HCT116 (cell line): ENCODE measurements at regions not wholly inside any gene's neighbourhood (a gene's known extent, or its start where the extent isn't known, plus 50 kb on each side); places are given as distances from the start of the nearest gene placed in this dataset.

Experiments
- ATAC-seq: fragments of 200-7000 bp; cut with Tn5 transposase; 2 replicates; pipeline ENCODE4 v1.9.1; 2020; ENCODE audit warnings: mild to moderate bottlenecking, moderate library complexity
- BruUV-seq: library from RNA; stranded (reverse); fragments of 400-500 nt; replicated peaks from 2 replicates; lab custom pipeline; 2021; lab: Mats Ljungman, UMichigan
- CTCF ChIA-PET: fragments of 300-600 bp; sonication (Branson Sonifier 250); formaldehyde crosslinking; loops from one replicate; lab custom pipeline; 2021; ENCODE audit warnings: antibody characterized with exemption; lab: Charles Lee
- POLR2A ChIA-PET: fragments of 300-600, 350-600 bp; sonication (Branson Sonifier 250); formaldehyde crosslinking; loops from one replicate; lab custom pipeline; 2021; ENCODE audit warnings: antibody characterized with exemption; lab: Charles Lee
- RAD21 ChIA-PET, 2 experiments: fragments of 300-600 bp; sonication (Branson Sonifier 250); formaldehyde crosslinking; loops; one replicate each; lab custom pipeline; 2023; ENCODE audit warnings: low total read pairs in 2 of 2; ENCODE audit not compliant: uncharacterized antibody in 2 of 2, unreplicated experiment in 2 of 2, low non-redundant PET in 1 of 2; lab: Charles Lee
- DNase-seq: peaks from one replicate; pipeline ENCODE4 v3.0.0-alpha.2; 2010; ENCODE audit warnings: low read depth, low spot score
- H2AFZ ChIP-seq: fragments of 200-600 bp; shearing (Covaris generic), sonication (generic); 2 replicates; pipeline ENCODE4 v1.6.1; 2017; ENCODE audit warnings: low read depth, mixed run types, mixed read lengths, antibody characterized with exemption, low read length; ENCODE audit not compliant: poor library complexity, severe bottlenecking
- H3K27ac ChIP-seq: 2 replicates; pipeline ENCODE4 v1.5.1; 2012; ENCODE audit warnings: low read depth, low read length
- H3K27me3 ChIP-seq: fragments of 200-600 bp; sonication (generic); 2 replicates; pipeline ENCODE4 v1.6.1; 2016; ENCODE audit warnings: mixed run types, low read length, mixed read lengths; ENCODE audit not compliant: insufficient read depth
- H3K36me3 ChIP-seq, 2 experiments: fragments of 200-500 bp in 1 of 2; fragments of 200-600 bp in 1 of 2; sonication (Bioruptor generic) in 1 of 2; sonication (generic) in 1 of 2; 2 replicates each; pipeline versions ENCODE4 v1.5.1 to v1.6.1; 2014 to 2016; ENCODE audit warnings: low read length in 2 of 2, inconsistent platforms in 1 of 2, mixed read lengths in 1 of 2, mixed run types in 1 of 2; ENCODE audit not compliant: insufficient read depth in 2 of 2, control insufficient read depth in 1 of 2
- H3K4me1 ChIP-seq, 2 experiments: fragments of 200-600 bp in 1 of 2; sonication (generic) in 1 of 2; 2 replicates each; pipeline versions ENCODE4 v1.5.1 to v1.6.1; 2012 to 2017; ENCODE audit warnings: low read length in 2 of 2, inconsistent platforms in 1 of 2, mild to moderate bottlenecking in 1 of 2, mixed read lengths in 1 of 2, mixed run types in 1 of 2, moderate library complexity in 1 of 2; ENCODE audit not compliant: insufficient read depth in 2 of 2, control insufficient read depth in 1 of 2
- H3K4me2 ChIP-seq: fragments of 200-600 bp; sonication (generic); 2 replicates; pipeline ENCODE4 v1.6.1; 2017; ENCODE audit warnings: mixed run types, low read length, mixed read lengths
- H3K4me3 ChIP-seq, 2 experiments: fragments of 200-600 bp in 1 of 2; sonication (generic) in 1 of 2; replicated peaks in 1 of 2; 2 replicates each; pipeline ENCODE4 v1.5.1; 2011 to 2016; ENCODE audit warnings: low read length in 2 of 2, control low read depth in 1 of 2, low read depth in 1 of 2, mild to moderate bottlenecking in 1 of 2, mixed read lengths in 1 of 2, mixed run types in 1 of 2
- H3K79me2 ChIP-seq: fragments of 200-600 bp; sonication (generic); 2 replicates; pipeline ENCODE4 v1.6.1; 2017; ENCODE audit warnings: mild to moderate bottlenecking, mixed run types, low read length, moderate library complexity, mixed read lengths; ENCODE audit not compliant: insufficient read depth
- H3K9ac ChIP-seq: fragments of 200-600 bp; sonication (generic); 2 replicates; pipeline ENCODE4 v1.6.1; 2016; ENCODE audit warnings: low read length, mixed read lengths
- H3K9me2 ChIP-seq: fragments of 200-600 bp; sonication (generic), shearing (Covaris generic); 2 replicates; pipeline ENCODE4 v1.6.1; 2017; ENCODE audit warnings: mixed run types, mild to moderate bottlenecking, moderate library complexity; ENCODE audit not compliant: insufficient read depth
- H3K9me3 ChIP-seq, 2 experiments: fragments of 200-500 bp in 1 of 2; fragments of 200-600 bp in 1 of 2; sonication (Bioruptor generic) in 1 of 2; sonication (generic) in 1 of 2; 2 replicates each; pipeline ENCODE4 v1.6.1; 2014 to 2017; ENCODE audit warnings: low read length in 2 of 2, mixed read lengths in 2 of 2, inconsistent platforms in 1 of 2, low read depth in 1 of 2, mild to moderate bottlenecking in 1 of 2, mixed run types in 1 of 2, moderate library complexity in 1 of 2; ENCODE audit not compliant: control insufficient read depth in 1 of 2, insufficient read depth in 1 of 2
- H4K20me1 ChIP-seq: fragments of 200-600 bp; sonication (generic), shearing (Covaris generic); 2 replicates; pipeline ENCODE4 v1.6.1; 2017; ENCODE audit warnings: mixed run types, mild to moderate bottlenecking, moderate library complexity; ENCODE audit not compliant: insufficient read depth
- CBX3 ChIP-seq: IDR thresholded peaks from 2 replicates; pipeline ENCODE4 v1.6.1; 2012; ENCODE audit warnings: low read depth
- EGR1 ChIP-seq: IDR thresholded peaks from 2 replicates; pipeline ENCODE4 v1.6.1; 2012; ENCODE audit warnings: low read depth
- FOSL1 ChIP-seq: IDR thresholded peaks from 2 replicates; pipeline ENCODE4 v1.6.1; 2012; ENCODE audit warnings: low read depth
- POLR2AphosphoS5 ChIP-seq: IDR thresholded peaks from 2 replicates; pipeline ENCODE4 v1.6.1; 2011; ENCODE audit warnings: mild to moderate bottlenecking, low read depth, low read length, moderate library complexity
- RAD21 ChIP-seq: IDR thresholded peaks from 2 replicates; pipeline ENCODE4 v1.6.1; 2012; ENCODE audit warnings: low read depth, mild to moderate bottlenecking
- SIN3A ChIP-seq: IDR thresholded peaks from 2 replicates; pipeline ENCODE4 v1.6.1; 2012; ENCODE audit warnings: low read depth
- TCF7L2 ChIP-seq: IDR thresholded peaks from 2 replicates; pipeline ENCODE4 v1.7.0; 2011; ENCODE audit warnings: borderline replicate concordance, inconsistent platforms; ENCODE audit not compliant: insufficient read depth, insufficient read length; ENCODE audit errors: extremely low read depth
- ZFX ChIP-seq: fragments of 450-650 bp; IDR thresholded peaks from 2 replicates; pipeline ENCODE4 v1.6.1; 2017
- intact Hi-C: fragments of 100-400 bp; cut with micrococcal nuclease; formaldehyde crosslinking; loops from 2 replicates; pipeline ENCODE4 v1.10.0; 2022
- TF ChIP-seq, protein P1 (sequence below): IDR thresholded peaks from 2 replicates; pipeline ENCODE4 v1.6.1; 2012
- TF ChIP-seq, protein P2 (sequence below): IDR thresholded peaks from 2 replicates; pipeline ENCODE4 v1.6.1; 2012
- TF ChIP-seq, protein P3 (sequence below): IDR thresholded peaks from 2 replicates; pipeline ENCODE4 v1.6.1; 2012; ENCODE audit warnings: low read depth
- TF ChIP-seq, protein P4 (sequence below): IDR thresholded peaks from 2 replicates; pipeline ENCODE4 v1.6.1; 2011; ENCODE audit warnings: mild to moderate bottlenecking, low read length, moderate library complexity; ENCODE audit not compliant: insufficient replicate concordance; ENCODE audit errors: extremely low read depth

DNA sequence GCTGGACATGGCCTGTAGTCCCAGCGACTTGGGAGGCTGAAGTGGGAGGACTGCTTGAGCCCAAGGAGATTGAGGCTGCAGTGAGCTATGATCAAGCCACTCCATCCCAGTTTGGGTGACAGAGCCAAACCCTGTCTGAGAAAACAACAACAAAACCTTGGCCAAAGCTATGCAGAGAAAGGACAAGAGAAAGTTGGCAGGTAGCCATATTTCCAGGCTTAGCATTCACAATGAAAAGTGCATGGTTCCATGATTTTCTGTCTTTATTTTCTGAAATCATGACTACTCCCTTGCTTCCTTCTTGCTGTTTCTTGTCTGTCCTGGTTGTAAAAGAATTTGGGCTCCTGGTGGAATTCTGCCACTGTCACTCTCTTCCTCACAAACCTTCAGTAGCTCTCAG lies 284.6 kb upstream of the C2CD4B start:
- intact Hi-C loops: no loop called here
- CTCF ChIA-PET: no interaction called here
- TF ChIP-seq ZFX: no peak
- TF ChIP-seq EGR1: no peak
- TF ChIP-seq FOSL1: no peak

DNA sequence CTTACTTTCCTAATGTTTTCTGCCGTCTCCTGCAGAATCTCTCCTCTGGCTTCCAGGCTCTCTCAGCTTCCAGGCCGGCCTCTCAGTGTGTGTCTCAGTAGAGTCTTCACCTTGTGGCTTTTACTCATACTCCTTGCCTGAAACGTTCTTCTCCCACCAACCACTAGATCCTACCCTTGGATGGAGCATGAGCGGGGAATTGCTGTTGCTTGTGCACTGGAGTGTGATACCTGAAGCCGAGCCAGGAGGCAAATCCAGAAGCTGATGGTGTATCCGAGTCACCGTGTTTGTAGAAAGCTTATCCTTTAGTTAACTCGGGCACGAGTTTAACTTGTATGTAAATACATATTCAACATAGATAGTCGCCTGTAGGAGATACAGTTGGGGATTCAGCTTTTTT lies 285.0 kb upstream of the C2CD4B start:
- POLR2A ChIA-PET: no interaction called here
- no peak for DNase-seq
- no peak overlapping the region for H3K27ac ChIP-seq
- no peak overlapping the region for H2AFZ ChIP-seq
- no peaks in the 10 kb centered on the region for H4K20me1 ChIP-seq
- H3K27me3 ChIP-seq: no peaks in the 10 kb centered on the region
- H3K36me3 ChIP-seq: no peaks in the 10 kb centered on the region
- no peak overlapping the region for H3K4me3 ChIP-seq
- H3K79me2 ChIP-seq: no peaks in the 10 kb centered on the region
- H3K9me2 ChIP-seq: no peaks in the 10 kb centered on the region
- BruUV-seq: no TSS peak
- TF ChIP-seq POLR2AphosphoS5 (no peak), RAD21 (no peak), SIN3A (no peak), TCF7L2 (no peak), ZFX (no peak), CBX3 (no peak)
- TF ChIP-seq, protein P1, sequence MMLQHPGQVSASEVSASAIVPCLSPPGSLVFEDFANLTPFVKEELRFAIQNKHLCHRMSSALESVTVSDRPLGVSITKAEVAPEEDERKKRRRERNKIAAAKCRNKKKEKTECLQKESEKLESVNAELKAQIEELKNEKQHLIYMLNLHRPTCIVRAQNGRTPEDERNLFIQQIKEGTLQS: no peak
- TF ChIP-seq, protein P2, sequence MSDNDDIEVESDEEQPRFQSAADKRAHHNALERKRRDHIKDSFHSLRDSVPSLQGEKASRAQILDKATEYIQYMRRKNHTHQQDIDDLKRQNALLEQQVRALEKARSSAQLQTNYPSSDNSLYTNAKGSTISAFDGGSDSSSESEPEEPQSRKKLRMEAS: no peak
- TF ChIP-seq, protein P3, sequence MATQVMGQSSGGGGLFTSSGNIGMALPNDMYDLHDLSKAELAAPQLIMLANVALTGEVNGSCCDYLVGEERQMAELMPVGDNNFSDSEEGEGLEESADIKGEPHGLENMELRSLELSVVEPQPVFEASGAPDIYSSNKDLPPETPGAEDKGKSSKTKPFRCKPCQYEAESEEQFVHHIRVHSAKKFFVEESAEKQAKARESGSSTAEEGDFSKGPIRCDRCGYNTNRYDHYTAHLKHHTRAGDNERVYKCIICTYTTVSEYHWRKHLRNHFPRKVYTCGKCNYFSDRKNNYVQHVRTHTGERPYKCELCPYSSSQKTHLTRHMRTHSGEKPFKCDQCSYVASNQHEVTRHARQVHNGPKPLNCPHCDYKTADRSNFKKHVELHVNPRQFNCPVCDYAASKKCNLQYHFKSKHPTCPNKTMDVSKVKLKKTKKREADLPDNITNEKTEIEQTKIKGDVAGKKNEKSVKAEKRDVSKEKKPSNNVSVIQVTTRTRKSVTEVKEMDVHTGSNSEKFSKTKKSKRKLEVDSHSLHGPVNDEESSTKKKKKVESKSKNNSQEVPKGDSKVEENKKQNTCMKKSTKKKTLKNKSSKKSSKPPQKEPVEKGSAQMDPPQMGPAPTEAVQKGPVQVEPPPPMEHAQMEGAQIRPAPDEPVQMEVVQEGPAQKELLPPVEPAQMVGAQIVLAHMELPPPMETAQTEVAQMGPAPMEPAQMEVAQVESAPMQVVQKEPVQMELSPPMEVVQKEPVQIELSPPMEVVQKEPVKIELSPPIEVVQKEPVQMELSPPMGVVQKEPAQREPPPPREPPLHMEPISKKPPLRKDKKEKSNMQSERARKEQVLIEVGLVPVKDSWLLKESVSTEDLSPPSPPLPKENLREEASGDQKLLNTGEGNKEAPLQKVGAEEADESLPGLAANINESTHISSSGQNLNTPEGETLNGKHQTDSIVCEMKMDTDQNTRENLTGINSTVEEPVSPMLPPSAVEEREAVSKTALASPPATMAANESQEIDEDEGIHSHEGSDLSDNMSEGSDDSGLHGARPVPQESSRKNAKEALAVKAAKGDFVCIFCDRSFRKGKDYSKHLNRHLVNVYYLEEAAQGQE: no peak
- TF ChIP-seq, protein P4, sequence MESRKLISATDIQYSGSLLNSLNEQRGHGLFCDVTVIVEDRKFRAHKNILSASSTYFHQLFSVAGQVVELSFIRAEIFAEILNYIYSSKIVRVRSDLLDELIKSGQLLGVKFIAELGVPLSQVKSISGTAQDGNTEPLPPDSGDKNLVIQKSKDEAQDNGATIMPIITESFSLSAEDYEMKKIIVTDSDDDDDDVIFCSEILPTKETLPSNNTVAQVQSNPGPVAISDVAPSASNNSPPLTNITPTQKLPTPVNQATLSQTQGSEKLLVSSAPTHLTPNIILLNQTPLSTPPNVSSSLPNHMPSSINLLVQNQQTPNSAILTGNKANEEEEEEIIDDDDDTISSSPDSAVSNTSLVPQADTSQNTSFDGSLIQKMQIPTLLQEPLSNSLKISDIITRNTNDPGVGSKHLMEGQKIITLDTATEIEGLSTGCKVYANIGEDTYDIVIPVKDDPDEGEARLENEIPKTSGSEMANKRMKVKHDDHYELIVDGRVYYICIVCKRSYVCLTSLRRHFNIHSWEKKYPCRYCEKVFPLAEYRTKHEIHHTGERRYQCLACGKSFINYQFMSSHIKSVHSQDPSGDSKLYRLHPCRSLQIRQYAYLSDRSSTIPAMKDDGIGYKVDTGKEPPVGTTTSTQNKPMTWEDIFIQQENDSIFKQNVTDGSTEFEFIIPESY: no peak
- H3K4me2 ChIP-seq: no peak overlapping the region
- CTCF ChIA-PET: no interaction called here
- H3K9ac ChIP-seq: no peak overlapping the region
- H3K9me3 ChIP-seq: no peaks in the 10 kb centered on the region
- ATAC-seq: no peak
- H3K4me1 ChIP-seq: peaks cover 0 to 6% of the 10 kb centered on the region in 2 experiments; a peak in 1 of 4 replicates
- RAD21 ChIA-PET: no interaction called here
- intact Hi-C loops: no loop called here

More for the DNA sequence above, 284.6 kb upstream of the C2CD4B start:
- Histone ChIP-seq H3K9me2 (no peaks in the 10 kb centered on the region), H3K9me3 (no peaks in the 10 kb centered on the region), H3K4me2 (no peak overlapping the region), H3K9ac (no peak overlapping the region), H3K4me3 (no peak overlapping the region), H3K79me2 (no peaks in the 10 kb centered on the region), H2AFZ (no peak overlapping the region), H3K36me3 (no peaks in the 10 kb centered on the region), H3K27ac (no peak overlapping the region), H3K4me1 (peaks cover 0 to 10% of the 10 kb centered on the region in 2 experiments; a peak in 2 of 4 replicates), H4K20me1 (no peaks in the 10 kb centered on the region), H3K27me3 (no peaks in the 10 kb centered on the region)
- DNase-seq (no peak), ATAC-seq (no peak)
- ChIA-PET RAD21 (no interaction called here), POLR2A (no interaction called here)
- no TSS peak for BruUV-seq
